ENCODE measurements at regions not wholly inside any gene's neighbourhood (a gene's known extent, or its start where the extent isn't known, plus 50 kb on each side); places are given as distances from the start of the nearest gene placed in this dataset.

GRCh38 chr4:147056940-147057610 is 111.4 kb upstream of the TTC29 start:
- peak in 1 of 2 donors; percentile 28 for DNase-seq

DNA sequence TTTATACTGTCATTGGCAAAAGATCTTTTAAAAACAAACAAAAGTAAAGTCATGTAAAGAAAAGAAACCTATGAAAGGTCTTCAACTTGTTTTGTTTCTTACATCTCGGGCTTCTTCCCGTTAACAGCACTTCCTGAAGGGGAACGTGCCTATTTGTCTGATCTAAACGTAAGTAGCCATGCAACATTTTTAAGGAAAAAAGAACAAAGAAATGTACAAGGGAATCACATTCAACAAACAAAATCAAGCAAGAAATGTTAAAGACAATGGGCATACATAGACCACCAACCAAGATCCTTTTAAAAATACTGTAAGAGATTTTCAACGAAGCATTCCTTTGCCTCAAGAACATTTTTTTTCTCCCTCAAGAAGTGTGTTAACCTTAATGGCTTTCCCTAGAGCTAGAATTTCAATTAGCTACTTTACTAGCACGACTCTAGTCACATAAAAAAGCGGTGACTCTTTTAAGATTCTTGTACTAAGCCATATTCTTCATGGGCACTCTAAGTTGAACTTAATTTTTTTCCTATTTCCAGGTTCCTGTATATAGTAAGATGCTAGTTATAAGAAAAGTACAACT is 112.0 kb upstream of the TTC29 start:
- peak in 1 of 2 donors; percentile 20 for DNase-seq

DNA sequence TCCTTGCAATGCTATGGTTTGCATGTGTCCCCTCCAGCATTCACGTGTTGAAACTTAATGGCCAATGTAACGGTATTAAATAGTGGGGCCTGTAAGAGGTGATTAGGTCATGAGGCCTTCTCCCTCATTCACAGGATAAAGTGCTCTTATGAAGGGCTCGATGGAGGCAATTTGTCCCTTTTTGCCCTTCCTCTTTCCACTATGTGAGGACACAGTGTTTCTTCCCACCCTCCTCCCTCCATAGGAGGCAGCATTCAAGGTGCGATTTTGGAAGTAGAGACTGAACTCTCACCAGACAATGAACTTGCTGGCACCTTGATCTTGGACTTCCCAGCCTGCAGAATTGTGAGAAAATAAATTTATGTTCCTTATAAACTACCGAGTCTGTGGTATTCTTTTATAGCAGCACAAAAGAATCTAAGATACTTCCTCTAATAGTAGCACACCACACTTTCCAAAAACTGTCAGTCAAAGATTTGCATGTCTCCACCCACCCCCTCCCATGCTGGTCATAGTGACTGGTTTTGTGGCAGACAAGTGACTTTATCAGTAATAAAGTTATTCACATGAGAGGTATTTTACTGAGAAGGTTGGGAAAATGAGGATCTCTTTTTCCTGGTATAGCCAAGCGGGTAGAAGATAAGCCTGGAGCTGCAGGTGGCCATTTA is 113.5 kb upstream of the TTC29 start:
- DNase-seq: peak in 1 of 2 donors; percentile 5

DNA sequence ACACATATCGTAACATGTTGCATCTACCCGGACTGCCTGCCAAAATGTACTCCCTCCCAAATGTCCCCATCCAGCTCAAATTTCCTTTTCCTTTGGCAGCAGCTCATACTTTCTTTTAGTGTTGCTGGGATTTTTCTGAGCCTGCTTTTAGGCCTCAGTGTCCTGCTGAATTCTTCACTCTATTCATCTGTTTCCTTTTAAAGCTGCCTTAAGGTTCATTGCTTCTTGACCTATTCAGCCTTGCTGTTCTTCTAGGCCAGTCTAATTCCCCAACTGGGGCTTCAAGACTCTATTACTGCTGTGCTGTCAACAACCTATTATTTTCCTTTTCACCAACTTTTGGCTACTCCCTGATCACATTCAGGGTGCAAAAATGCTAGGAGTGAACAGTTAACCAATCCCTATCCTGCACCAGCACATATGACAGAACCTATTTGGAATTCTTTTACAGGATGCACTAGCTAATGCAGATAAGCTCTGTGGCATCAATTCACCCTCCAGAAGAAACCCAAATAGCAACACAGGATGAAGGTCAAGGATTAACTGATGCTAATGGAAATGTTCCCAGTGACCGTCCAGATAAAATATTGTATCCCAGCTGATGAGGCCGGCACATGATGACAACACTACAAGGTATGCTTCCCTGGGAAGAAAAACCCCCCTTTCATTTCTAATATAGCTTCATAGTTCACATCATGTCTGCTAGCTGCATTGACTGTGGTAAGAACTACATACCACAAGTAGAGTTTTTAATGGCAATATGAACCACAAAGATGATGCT is 114.7 kb upstream of the TTC29 start:
- no peak for DNase-seq

DNA sequence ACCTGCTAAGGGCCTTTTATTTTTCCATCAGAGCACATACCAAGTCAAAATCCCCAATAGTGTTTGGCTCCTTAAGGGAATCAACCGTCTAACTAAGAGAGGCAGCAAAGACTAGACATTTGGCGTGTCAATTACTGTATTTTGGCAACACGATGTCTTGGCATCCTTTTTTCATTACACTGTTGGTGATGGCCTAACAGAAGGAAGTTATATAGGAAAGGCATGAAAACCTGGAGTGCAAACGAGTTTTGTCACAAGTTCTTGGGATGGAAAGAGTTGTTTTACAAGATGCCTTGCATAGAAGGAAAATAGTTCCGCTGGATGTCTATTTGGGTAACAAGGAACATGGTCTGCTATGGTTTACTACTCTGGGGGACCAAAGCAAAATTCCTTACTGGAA is 119.2 kb upstream of the TTC29 start:
- no peak for DNase-seq

DNA sequence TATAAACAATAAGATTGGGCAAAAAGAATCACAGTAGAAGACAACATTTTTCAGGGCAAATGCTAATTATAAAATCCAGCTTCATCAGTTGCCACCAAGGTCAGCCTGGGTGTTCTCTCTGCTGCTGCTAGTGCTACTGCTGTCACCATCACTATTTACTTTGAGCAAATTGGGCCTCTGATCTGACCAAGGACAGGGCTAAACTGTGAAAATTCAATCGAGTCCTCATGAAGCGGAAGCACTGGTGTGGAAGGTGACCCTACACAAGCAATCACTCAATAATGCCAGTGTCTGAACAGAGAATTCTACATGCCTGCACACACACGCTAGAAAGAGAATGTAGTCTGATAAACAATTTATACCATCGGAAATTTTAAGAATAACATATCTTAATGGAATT is 122.9 kb upstream of the TTC29 start:
- no peak for DNase-seq

DNA sequence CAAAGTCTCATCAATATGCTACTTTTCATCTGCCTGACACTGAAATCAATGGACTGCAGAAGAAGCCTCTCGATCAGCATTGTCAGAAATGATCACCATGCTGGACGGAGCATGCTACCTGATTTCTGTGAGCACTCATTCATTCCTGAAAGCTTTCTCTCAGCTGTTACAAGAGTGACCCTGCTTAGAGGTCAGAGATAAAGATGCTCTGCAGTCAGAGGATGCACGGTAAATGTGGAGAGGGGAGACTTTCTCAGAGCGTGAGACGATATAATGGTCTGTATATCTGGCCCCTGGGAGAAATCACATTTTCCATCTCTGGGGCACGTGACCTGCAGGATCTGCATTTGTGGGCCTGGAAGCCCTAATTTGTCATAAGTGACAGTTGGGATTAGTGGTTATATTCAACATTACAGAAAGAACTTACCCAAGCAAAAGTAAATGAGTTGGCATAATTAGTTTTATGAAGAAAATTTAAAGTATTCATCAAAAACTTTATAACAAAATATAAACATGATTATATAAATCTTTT is 125.6 kb upstream of the TTC29 start:
- DNase-seq: no peak

GRCh38 chr4:147076179-147076578 is 130.5 kb upstream of the TTC29 start:
- DNase-seq: no peak

DNA sequence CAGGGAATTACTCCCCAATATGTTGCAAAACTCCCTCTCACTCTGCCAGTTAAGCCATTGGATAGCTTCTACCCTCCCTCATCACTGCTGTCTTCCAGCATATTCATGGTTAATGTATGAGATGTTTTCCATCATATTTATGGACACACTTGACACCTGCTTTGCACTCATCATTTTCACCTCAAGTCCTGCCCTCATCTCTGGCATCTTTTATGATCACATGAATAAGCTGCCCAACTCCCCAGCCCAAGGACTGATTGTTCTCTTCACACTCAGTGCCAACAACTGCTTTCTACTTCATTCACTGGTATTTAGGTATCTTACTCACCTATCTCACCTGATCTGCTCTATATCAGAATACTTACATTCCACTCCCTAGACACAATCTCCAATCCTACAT is 131.1 kb upstream of the TTC29 start:
- no peak for DNase-seq

GRCh38 chr4:147078362-147078761 is 132.7 kb upstream of the TTC29 start:
- no peak for DNase-seq

DNA sequence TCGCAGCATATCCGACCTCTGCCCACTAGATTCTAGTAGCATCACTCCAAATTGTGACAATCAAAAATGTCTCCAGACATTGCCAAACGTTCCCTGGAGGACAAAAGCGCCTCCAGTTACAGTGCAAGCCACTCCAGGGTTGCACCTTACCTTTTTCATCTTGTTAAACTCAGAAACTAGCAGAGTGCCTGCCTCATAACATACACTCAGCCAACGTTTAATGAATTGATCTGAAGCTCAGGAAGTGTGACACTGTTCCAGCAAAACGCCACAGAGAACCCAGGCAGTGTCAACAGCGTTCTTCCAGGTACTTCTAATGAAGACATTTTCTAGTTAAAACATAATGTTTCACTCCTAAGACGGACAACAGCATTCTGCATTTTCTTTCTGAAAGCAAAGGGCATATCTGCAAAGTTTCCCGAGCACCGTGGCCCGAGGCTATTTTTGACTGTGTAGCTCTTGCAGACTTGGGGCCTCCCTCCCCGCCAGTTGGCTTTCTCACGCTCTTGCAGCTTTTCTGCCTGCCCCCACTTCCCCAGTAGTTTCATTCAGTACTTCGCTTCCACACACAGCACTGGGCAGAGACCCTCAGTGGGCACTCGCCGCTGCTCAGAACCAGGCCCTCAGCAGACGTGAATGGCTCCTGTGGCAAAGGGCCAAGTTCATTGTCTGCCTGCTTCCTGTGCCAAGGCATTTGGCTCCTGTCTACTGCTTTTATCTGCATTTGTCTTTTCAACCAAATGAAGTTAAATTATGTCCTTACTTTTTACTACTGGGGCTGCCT is 133.4 kb upstream of the TTC29 start:
- no peak for DNase-seq

- DNase-seq: no peak
These were observed 139.2 kb upstream of the TTC29 start for GRCh38 chr4:147084861-147085260.

DNA sequence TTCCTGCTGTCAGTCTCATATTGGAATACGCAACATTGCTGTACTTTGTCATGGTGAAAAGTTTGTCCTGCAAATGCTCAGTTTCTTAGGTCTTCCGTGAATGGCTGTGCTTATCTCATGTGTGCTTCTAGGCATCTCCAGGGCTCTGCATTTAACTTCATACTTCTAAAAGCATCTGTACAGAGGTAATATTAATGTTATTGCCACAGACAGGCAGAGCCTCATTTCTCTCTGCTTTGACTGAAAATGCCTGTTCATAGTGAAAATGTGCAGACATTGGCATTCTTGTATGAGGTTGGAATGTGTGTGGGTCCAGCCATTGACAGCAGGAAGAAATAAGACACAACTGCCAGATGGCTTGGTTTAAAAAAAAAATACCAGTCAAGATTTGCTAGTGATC is 140.1 kb upstream of the TTC29 start:
- DNase-seq: no peak

DNA sequence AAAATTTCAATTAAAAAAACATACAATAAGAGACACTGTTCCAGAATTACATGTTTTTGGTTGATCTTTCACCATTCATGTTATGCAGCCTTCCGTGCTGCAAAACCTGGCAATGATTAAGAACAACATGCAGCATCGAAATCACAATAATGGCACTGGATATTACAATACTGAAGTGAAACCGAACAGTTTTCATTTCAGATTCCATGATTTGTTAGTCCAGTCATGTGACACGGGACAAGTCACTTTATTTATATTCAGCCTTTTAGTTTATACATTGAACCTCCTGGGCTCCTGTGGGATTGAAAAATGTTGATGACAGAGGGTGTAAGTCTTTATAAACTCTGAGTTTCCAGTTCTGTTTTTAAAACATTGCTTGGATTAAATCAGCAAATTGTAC is 142.5 kb upstream of the TTC29 start:
- no peak for DNase-seq

- no peak for DNase-seq
These were observed 144.8 kb upstream of the TTC29 start for GRCh38 chr4:147090486-147090885.

- no peak for DNase-seq
These were observed 147.5 kb upstream of the TTC29 start for GRCh38 chr4:147093206-147093605.

GRCh38 chr4:147094238-147094637 is 148.6 kb upstream of the TTC29 start:
- no peak for DNase-seq

GRCh38 chr4:147096667-147097604 is 151.3 kb upstream of the TTC29 start:
- DNase-seq: peak in 1 of 2 donors; percentile 57

GRCh38 chr4:147101678-147102077 is 156.0 kb upstream of the TTC29 start:
- DNase-seq: no peak

DNA sequence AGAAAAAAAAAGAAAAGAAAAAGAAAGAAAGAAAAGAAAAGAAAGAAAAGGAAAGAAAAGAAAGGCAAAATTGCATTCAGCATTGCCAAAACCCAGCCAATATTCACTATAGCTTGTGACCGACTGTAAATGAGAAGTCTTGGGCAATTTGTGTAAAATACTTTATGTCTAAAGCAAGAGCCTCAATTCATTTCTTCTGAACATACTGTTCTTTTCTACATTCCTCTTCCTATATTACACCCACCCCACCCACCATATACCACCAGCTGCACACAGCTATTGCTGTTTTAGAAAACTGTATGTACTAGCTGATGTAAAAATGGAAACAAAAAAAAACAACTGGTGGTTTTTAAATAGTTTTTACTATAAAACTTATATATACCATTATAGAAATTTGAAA is 156.9 kb upstream of the TTC29 start:
- no peak for DNase-seq

- no peak for DNase-seq
These were observed 157.8 kb upstream of the TTC29 start for GRCh38 chr4:147103403-147103946.
